Erythroblast (primary cell): ENCODE measurements at regions not wholly inside any gene's neighbourhood (a gene's known extent, or its start where the extent isn't known, plus 50 kb on each side); places are given as distances from the start of the nearest gene placed in this dataset.
"Not testable (repeated sequence)": the region's sequence is repeated elsewhere in the genome, so short reads cannot be mapped to it uniquely, and the experiment has no call there.

Source experiments
- GATA1 ChIP-seq: IDR thresholded peaks from 2 replicates; pipeline ENCODE4 v1.6.1; 2011; ENCODE audit warnings: low read depth, mild to moderate bottlenecking, control low read depth, low read length, moderate library complexity
- POLR2A ChIP-seq: IDR thresholded peaks from 2 replicates; pipeline ENCODE4 v1.6.1; 2011; ENCODE audit warnings: mild to moderate bottlenecking, low read length

GRCh38 chr1:148371551-148371994, 111.5 kb downstream of the PPIAL4G start:
- not testable (repeated sequence) for TF ChIP-seq POLR2A, GATA1
